ENCODE measurements at regions not wholly inside any gene's neighbourhood (a gene's known extent, or its start where the extent isn't known, plus 50 kb on each side); places are given as distances from the start of the nearest gene placed in this dataset.

DNA sequence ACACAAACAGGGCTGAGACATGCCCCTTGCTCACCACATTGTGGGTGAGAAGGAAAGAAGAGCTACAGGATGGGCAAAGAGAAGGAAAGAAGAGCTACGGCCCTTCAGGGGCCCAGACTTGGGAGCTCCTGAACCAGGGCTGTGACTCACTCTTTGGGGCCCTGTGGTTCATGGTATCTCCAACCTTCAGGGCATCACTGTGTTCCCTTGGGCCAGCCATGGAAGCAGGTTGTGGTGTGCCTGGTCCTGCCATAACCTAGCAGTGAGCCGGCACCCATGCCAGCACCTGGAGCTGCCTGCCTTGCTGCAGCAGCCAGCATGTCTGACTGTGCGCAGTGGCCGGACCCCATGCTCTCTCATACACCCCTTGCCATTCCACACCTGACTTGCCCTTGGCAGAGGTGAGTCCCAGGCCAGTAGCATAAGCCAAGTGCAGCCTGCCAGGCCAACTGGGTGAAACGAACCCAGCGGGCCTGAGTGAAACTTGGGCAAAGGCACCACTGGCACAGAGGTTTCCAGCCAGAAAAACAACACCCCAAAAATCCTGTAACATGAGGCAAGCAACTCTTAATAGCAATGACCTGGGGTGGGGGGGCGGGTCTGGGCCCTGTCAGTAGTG is 89.0 kb upstream of the CACUL1 start:
- TF ChIP-seq, protein P1, sequence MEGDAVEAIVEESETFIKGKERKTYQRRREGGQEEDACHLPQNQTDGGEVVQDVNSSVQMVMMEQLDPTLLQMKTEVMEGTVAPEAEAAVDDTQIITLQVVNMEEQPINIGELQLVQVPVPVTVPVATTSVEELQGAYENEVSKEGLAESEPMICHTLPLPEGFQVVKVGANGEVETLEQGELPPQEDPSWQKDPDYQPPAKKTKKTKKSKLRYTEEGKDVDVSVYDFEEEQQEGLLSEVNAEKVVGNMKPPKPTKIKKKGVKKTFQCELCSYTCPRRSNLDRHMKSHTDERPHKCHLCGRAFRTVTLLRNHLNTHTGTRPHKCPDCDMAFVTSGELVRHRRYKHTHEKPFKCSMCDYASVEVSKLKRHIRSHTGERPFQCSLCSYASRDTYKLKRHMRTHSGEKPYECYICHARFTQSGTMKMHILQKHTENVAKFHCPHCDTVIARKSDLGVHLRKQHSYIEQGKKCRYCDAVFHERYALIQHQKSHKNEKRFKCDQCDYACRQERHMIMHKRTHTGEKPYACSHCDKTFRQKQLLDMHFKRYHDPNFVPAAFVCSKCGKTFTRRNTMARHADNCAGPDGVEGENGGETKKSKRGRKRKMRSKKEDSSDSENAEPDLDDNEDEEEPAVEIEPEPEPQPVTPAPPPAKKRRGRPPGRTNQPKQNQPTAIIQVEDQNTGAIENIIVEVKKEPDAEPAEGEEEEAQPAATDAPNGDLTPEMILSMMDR (IDR thresholded peaks at IDR 0.05), result no peak
- no peak for TF ChIP-seq POLR2A (IDR thresholded peaks at IDR 0.05)
